ENCODE measurements at regions not wholly inside any gene's neighbourhood (a gene's known extent, or its start where the extent isn't known, plus 50 kb on each side); places are given as distances from the start of the nearest gene placed in this dataset.

DNA sequence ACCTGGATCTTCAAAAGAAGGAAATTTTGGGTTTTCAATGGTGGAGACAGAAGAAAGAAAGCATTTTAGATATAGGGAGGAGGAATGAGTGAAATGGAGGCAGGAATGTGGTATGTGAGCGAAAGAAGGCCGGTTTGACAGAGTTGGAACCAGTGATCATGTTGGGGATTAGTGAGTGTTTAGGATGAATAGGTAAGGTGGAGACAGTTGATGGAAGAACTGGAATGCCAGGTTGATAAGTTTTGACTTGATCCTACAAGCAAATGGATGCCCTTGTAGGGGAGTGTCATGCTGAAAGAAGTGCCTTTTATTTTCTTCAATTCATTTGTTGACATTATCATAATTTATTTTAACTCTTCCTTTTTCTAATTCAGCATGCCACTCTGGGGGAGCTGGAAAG is 207.8 kb upstream of the AMOT start:
- TF ChIP-seq SUZ12 (IDR thresholded peaks at IDR 0.05; ENCODE audit: extremely low read depth, insufficient read depth, insufficient read length): no peak
- TF ChIP-seq YY1 (IDR thresholded peaks at IDR 0.05; ENCODE audit: insufficient read depth, insufficient read length): no peak
- TF ChIP-seq ZNF274 (IDR thresholded peaks at IDR 0.05; ENCODE audit: low read depth, low read length): no peak
